Nephron progenitor cell (in vitro differentiated cells): ENCODE measurements at regions not wholly inside any gene's neighbourhood (a gene's known extent, or its start where the extent isn't known, plus 50 kb on each side); places are given as distances from the start of the nearest gene placed in this dataset.

Experiments
- DNase-seq: peaks from one replicate; pipeline ENCODE4 v3.0.0; 2021
- H3K27ac Mint-ChIP-seq: 2 replicates; pipeline ENCODE4 v1.8.0; 2021; ENCODE audit warnings: mild to moderate bottlenecking, moderate library complexity, mixed read lengths
- H3K27me3 Mint-ChIP-seq: 2 replicates; pipeline ENCODE4 v1.8.0; 2021; ENCODE audit warnings: mild to moderate bottlenecking, low read depth, mixed read lengths; ENCODE audit not compliant: poor library complexity
- H3K36me3 Mint-ChIP-seq: 2 replicates; pipeline ENCODE4 v1.8.0; 2021; ENCODE audit warnings: low read depth, mixed read lengths
- H3K4me1 Mint-ChIP-seq: 2 replicates; pipeline ENCODE4 v1.8.0; 2021; ENCODE audit warnings: mixed read lengths
- H3K4me3 Mint-ChIP-seq: 2 replicates; pipeline ENCODE4 v1.8.0; 2021; ENCODE audit warnings: mild to moderate bottlenecking, moderate library complexity, mixed read lengths
- H3K9me3 Mint-ChIP-seq: 2 replicates; pipeline ENCODE4 v1.8.0; 2021; ENCODE audit warnings: mild to moderate bottlenecking, moderate library complexity, mixed read lengths
- CTCF ChIP-seq: fragments of 200-600 bp; sonication (generic); IDR thresholded peaks from 2 replicates; pipeline ENCODE4 v1.5.0; 2021; ENCODE audit warnings: antibody characterized with exemption

- no peaks in the 10 kb centered on the region for H3K4me1 Mint-ChIP-seq
- H3K27me3 Mint-ChIP-seq = peaks cover 2% of the 10 kb centered on the region
- no peak for TF ChIP-seq CTCF
- no peak overlapping the region for H3K27ac Mint-ChIP-seq
- H3K4me3 Mint-ChIP-seq = no peak overlapping the region
- H3K36me3 Mint-ChIP-seq = no peaks in the 10 kb centered on the region
- peaks cover 19% of the 10 kb centered on the region for H3K9me3 Mint-ChIP-seq
- no peak for DNase-seq
Measured at GRCh38 chr15:80321853-80322252, 69.8 kb upstream of the CTXND1 start.

- H3K27ac Mint-ChIP-seq = no peak overlapping the region
- no peaks in the 10 kb centered on the region for H3K36me3 Mint-ChIP-seq
- H3K27me3 Mint-ChIP-seq = no peaks in the 10 kb centered on the region
- no peaks in the 10 kb centered on the region for H3K4me1 Mint-ChIP-seq
- no peak overlapping the region for H3K4me3 Mint-ChIP-seq
- TF ChIP-seq CTCF = peak; percentile 22
- DNase-seq = no peak
- H3K9me3 Mint-ChIP-seq = peaks cover 26% of the 10 kb centered on the region
Measured at GRCh38 chr15:80323285-80323684, 71.3 kb upstream of the CTXND1 start.

- no peak for TF ChIP-seq CTCF
- peaks cover 29% of the 10 kb centered on the region for H3K9me3 Mint-ChIP-seq
- no peaks in the 10 kb centered on the region for H3K4me1 Mint-ChIP-seq
- no peak overlapping the region for H3K4me3 Mint-ChIP-seq
- no peaks in the 10 kb centered on the region for H3K36me3 Mint-ChIP-seq
- H3K27me3 Mint-ChIP-seq = no peaks in the 10 kb centered on the region
- no peak overlapping the region for H3K27ac Mint-ChIP-seq
- DNase-seq = no peak
Measured at GRCh38 chr15:80324545-80325080, 72.6 kb upstream of the CTXND1 start.

GRCh38 chr15:80325206-80325605 is 73.2 kb upstream of the CTXND1 start:
- Mint-ChIP-seq H3K4me1 (no peaks in the 10 kb centered on the region), H3K36me3 (no peaks in the 10 kb centered on the region), H3K27ac (no peak overlapping the region), H3K4me3 (no peak overlapping the region), H3K27me3 (no peaks in the 10 kb centered on the region), H3K9me3 (peaks cover 29% of the 10 kb centered on the region)
- DNase-seq = no peak
- no peak for TF ChIP-seq CTCF

GRCh38 chr15:80326270-80326669 is 74.3 kb upstream of the CTXND1 start:
- Mint-ChIP-seq H3K4me1 (no peaks in the 10 kb centered on the region), H3K9me3 (peaks cover 29% of the 10 kb centered on the region), H3K27me3 (no peaks in the 10 kb centered on the region), H3K27ac (peak overlapping the region; percentile 29), H3K4me3 (no peak overlapping the region), H3K36me3 (no peaks in the 10 kb centered on the region)
- no peak for DNase-seq
- no peak for TF ChIP-seq CTCF

GRCh38 chr15:80328496-80328895 is 75.7 kb upstream of the ARNT2 start:
- H3K27ac Mint-ChIP-seq = no peak overlapping the region
- no peak for DNase-seq
- no peak for TF ChIP-seq CTCF
- peaks cover 4% of the 10 kb centered on the region for H3K27me3 Mint-ChIP-seq
- H3K4me3 Mint-ChIP-seq = no peak overlapping the region
- H3K9me3 Mint-ChIP-seq = peaks cover 17% of the 10 kb centered on the region
- no peaks in the 10 kb centered on the region for H3K4me1 Mint-ChIP-seq
- H3K36me3 Mint-ChIP-seq = no peaks in the 10 kb centered on the region
